Loucy (cell line): ENCODE measurements at regions not wholly inside any gene's neighbourhood (a gene's known extent, or its start where the extent isn't known, plus 50 kb on each side); places are given as distances from the start of the nearest gene placed in this dataset.

Experiments used
- EZH2phosphoT487 ChIP-seq: fragments of 200-600 bp; IDR thresholded peaks from 2 replicates; pipeline ENCODE4 v1.6.1; 2018; ENCODE audit warnings: antibody characterized with exemption, mild to moderate bottlenecking, moderate library complexity, borderline replicate concordance
- TF ChIP-seq, protein P1 (sequence below): fragments of 200-600 bp; sonication (generic); conservative IDR thresholded peaks from 2 replicates; pipeline ENCODE4 v1.5.1; 2014; ENCODE audit warnings: mild to moderate bottlenecking, antibody characterized with exemption, low read length

DNA sequence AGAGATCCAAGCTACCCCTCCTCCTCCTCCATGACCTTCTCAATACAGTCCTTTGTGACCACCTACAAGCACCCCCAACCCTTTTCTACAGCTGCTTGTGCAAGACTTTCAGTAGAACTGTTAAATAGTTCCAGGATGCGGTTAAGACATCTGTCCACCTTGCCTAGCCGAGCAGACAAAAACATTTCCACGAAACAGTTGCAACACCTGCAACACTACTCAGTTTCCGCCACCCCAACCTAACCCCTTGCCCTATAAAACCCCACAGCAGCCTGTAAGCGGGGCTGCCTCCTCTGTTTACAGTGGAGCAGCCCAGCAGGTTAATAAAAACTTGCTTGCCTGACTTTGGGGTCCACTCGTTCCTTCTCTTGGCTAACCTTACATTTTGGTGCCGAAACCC is 1803.5 kb upstream of the CDH6 start:
- TF ChIP-seq, protein P1, sequence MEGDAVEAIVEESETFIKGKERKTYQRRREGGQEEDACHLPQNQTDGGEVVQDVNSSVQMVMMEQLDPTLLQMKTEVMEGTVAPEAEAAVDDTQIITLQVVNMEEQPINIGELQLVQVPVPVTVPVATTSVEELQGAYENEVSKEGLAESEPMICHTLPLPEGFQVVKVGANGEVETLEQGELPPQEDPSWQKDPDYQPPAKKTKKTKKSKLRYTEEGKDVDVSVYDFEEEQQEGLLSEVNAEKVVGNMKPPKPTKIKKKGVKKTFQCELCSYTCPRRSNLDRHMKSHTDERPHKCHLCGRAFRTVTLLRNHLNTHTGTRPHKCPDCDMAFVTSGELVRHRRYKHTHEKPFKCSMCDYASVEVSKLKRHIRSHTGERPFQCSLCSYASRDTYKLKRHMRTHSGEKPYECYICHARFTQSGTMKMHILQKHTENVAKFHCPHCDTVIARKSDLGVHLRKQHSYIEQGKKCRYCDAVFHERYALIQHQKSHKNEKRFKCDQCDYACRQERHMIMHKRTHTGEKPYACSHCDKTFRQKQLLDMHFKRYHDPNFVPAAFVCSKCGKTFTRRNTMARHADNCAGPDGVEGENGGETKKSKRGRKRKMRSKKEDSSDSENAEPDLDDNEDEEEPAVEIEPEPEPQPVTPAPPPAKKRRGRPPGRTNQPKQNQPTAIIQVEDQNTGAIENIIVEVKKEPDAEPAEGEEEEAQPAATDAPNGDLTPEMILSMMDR, result no peak
- no peak for TF ChIP-seq EZH2phosphoT487
